ENCODE measurements at regions not wholly inside any gene's neighbourhood (a gene's known extent, or its start where the extent isn't known, plus 50 kb on each side); places are given as distances from the start of the nearest gene placed in this dataset.

DNA sequence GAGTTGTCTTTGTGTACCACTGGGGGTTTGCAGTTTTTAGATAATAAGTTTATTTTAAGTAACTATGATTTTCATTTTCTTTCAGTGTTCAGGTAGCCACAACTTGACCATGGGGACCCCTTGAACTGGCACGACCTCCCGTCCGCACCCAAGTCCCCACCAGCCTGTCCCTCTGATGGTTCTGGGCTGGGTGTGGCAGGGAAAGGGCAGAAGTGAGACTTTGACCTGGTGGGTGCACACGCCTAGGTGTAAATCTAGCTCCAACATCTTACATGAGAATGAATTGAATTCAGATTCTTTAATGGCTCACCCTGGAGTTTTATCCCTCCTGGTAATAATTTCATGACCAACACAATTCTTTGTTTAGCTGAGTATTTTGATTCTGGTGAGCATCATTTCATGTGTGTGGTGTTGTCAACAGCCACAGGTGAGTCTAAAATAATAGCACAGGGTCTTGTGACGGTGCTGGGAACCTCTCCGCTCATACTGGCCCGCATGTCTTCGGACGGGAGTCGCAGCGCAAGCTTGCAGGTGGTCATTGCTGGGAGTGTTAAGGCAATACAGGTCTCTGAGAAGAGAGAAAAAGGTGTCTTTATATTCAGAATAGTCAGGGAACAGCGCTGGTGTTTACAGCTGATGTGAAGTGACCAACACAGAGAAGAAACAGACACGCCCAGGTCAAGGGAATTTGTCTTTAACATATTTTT, 50.8 kb upstream of the POFUT2 start:
- no peak for DNase-seq (ENCODE audit: extremely low read depth in 1 of 11, low read depth in 9 of 11, low spot score in 4 of 11)

DNA sequence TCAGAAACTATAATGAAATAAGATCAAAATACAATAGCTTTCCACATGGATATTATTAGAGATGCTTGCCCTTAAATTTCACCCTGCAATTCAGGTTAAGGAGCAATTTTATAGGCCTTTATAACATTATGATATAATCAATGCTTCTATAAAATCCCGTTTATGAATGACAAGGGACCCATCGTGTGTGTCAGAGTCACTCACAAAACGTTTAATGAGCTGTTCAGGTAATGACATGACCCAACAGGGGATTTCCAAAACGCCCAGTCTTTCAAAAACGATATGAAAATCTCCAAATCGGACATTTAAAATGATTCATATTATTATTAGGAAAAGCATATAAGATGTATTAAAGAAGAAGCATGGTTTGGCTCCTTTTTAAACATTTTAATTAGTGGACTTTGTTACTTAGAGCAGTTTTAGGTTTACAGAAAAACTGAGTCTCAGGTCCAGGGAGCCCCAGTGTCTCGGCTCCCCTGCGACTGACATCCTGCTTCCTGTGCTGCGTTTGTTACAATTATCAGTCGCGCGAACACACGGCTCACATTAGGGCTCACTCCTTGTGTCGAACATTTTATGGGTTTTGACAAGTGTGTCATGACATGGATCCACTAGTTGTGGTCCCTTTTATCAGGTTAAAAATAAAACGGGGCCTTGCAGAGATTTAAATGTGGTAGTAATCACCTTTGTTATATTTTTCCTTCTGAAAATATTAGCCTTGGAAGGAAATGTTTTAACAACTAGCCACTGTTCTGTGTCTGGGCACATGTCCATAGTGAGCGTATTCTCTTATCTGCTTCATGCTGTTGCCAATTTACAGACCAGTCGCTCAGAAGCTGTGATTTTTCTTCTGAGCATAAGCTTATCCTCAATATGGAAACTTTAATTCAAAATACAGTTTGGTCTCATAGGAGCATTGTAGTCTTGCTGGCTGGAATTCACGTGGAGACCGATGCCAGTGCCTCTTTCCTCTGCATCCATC, 52.0 kb upstream of the POFUT2 start:
- no peak for DNase-seq (ENCODE audit: extremely low read depth in 1 of 11, low read depth in 9 of 11, low spot score in 4 of 11)

DNA sequence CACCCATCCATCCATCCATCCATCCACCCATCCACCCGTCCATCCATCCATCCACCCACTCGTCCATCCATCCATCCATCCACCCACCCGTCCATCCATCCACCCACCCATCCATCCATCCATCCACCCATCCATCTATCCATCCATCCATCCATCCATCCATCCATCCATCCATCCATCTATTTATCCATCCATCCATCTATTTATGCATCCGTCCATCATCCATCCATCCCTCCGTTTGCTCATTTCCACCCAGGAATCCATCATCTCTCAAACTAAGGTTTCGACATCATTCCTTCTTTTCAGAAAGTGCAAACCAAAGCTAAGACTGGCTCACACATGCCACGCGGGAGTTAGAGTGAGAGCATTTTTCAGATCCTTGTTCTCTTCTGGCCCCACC, 52.8 kb upstream of the POFUT2 start:
- no peak for DNase-seq (ENCODE audit: extremely low read depth in 1 of 11, low read depth in 9 of 11, low spot score in 4 of 11)

DNA sequence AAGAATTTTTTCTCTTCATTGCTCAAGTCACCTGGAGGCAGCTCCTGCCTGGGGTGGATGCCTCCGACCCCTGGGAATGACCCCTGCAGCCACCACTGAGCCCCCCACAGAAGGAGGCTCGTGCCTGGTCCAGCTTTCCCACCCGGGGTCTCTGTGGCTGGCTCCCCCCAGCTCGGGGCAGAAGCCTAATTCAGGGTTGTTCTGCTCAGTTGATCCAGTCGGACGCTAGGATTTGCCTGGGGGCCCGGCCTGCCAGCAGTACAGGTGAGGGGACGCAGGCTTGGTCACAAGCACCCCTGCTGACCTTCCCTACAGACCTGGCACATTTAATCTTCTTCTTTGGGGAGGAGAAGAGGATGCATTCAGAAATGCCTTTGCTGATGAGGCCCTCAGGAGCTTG, 53.6 kb upstream of the POFUT2 start:
- no peak for DNase-seq (ENCODE audit: extremely low read depth in 1 of 11, low read depth in 9 of 11, low spot score in 4 of 11)

DNA sequence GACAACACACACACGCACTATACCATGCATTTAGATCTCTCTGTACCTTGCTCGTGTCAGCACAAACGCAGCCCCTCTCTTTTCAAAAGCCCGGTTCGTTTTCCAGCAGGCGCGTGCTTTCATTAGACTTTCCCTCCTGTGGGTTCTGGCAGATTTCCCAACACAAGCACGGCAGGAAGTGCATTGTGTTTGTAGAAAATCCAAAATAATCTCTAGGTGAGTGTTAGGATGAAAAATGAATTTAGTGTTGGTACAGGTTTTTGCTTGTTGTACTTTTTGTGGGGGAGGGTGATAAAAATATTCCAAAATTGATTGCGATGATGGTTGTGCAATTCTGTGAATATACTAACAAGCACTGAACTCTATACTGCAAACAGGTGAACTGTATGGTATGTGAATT, 54.1 kb upstream of the POFUT2 start:
- no peak for DNase-seq (ENCODE audit: extremely low read depth in 1 of 11, low read depth in 9 of 11, low spot score in 4 of 11)

DNA sequence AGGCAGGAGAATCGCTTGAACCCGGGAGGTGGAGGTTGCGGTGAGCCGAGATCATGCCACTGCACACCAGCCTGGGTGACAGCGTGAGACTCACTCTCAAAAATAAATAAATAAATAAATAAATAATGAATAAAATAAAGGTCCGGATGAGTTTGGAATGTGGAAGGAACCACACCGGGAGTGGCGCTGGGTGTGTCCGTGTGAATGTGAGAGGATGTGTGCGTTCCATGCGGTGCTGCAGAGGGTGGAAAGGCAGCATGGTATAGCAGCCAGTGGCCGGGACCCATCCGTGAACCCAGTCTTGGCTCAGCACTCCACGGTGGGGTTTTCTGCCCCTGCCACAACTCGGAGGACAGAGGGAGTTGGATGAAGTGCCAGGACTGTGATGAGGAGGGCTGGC, 56.2 kb upstream of the POFUT2 start:
- no peak for DNase-seq (ENCODE audit: extremely low read depth in 1 of 11, low read depth in 9 of 11, low spot score in 4 of 11)

DNA sequence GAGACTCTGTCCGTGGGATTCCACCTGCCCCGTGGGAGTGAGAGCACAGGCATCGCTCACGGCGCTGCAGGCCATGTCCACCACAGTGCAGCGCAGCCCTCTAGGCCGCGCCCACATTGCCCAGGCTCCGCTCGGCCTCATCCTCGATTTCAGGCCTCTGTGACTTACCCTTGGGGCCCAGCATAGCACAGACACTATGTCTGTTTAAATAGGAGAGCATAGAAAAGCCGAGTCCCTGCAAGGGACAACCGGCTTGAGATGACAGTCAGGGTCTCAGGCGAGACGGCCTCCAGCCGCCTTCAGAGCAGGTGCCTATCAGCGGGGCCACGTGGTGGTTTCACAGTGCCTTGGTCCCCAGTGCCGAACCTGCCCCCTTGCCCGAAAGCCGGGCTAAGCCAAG, 56.9 kb upstream of the POFUT2 start:
- no peak for DNase-seq (ENCODE audit: extremely low read depth in 1 of 11, low read depth in 9 of 11, low spot score in 4 of 11)

DNA sequence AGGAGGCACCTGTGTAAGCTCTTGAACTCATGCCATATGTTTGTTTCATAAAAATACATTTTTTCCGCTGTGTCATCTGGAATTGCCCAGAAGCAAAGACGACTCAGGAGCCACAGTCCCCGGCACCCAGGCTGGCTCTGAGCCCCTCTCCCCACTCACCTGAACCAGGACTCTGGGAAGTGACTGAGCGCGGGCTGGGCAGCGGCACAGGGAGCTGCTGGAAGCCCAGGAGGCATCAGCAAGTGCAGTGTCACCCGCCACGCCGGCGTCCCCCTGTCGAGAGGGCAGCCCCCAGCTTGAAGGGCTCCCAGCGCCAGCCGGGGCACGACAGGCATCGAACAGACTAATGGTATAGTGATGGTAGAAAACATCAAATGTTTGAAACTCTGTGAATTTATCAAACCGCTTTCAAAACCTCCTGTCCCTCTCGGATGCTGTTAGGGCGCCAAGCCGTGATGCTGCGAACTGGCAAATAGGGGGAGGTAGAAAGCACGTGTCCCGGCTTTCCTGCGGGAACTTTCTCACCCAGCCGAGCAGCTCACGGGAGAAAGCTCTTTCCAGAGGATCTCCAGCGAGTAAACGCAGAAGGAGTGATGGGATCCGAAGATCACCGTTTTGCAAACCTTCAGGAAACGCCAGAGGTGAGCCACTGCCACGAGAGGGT, 57.8 kb upstream of the COL18A1 start:
- no peak for DNase-seq (ENCODE audit: extremely low read depth in 1 of 11, low read depth in 9 of 11, low spot score in 4 of 11)

DNA sequence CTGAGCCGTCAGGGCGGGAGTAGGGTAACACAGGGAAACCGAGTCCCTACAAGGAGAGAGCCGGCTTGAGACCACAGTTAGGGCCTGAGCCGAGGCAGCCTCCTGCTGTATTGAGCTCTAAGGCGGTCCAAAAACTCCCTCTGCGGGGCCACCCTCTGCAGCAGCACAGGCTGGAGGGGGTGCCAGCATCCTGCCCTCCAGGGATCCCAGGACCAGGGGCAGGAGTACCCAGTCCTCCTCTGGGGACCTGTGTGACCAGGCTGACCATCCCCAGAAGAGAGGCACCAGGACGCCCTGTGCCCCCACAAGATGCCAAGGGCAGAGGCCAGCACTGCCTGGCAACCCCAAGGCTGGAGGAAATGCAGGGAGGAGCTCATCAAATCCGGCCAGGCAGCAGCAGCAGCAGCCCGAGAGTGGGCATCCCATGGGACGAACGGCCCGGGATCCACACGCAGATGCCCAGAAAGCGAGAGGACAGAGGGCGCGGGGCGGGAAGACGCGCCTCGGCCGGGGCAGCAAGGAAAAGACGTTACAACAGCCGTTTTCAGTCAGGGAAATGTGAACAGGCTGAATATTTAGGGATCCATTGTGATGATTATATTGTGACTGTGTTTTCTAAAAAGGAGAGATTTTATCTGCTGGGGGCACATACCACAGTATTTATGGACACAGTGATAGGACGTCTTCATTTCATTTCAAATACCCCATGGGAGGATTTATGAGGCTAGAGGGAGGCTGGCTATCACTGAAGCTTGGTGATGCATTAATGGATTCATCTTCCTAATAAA, 57.1 kb upstream of the COL18A1 start:
- DNase-seq (ENCODE audit: extremely low read depth in 1 of 11, low read depth in 9 of 11, low spot score in 4 of 11) = peak in 1 of 11 donors; percentile 53

DNA sequence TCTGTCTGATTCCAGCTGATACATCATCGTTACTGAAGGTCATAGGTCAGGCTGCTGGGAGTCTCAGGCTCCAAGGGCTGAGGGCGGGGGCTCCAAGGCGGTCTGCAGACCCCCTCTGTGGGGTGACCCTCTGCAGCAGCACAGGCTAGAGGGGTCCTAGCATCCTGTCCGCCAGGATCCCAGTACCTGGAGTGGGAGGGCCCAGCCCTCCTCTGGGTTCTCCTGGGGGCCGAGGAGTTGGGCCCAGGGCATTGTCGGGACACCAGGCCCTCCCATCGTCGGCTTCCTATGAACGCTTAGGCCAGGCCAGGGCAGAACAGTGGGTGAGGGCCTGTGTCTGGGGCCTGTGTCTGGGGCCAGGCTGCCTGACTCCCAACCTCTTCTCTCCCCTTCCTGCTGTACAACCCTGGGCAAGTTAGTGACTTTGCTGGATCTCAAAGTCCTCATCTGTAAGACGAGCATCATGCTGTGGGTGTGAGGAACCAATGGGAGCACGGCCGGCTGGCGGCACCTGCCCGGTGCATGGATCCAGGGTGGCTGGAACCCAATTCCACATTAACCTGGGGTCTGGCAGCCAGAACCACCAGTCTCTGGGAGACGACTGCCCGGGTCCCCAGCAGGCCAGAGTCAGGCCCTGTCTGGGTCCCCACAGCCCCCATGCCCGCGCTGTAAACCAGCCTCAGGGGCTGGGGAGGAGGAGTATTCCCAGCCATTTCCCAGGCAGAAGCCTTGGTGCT, 56.2 kb upstream of the COL18A1 start:
- DNase-seq (ENCODE audit: extremely low read depth in 1 of 11, low read depth in 9 of 11, low spot score in 4 of 11) = no peak

DNA sequence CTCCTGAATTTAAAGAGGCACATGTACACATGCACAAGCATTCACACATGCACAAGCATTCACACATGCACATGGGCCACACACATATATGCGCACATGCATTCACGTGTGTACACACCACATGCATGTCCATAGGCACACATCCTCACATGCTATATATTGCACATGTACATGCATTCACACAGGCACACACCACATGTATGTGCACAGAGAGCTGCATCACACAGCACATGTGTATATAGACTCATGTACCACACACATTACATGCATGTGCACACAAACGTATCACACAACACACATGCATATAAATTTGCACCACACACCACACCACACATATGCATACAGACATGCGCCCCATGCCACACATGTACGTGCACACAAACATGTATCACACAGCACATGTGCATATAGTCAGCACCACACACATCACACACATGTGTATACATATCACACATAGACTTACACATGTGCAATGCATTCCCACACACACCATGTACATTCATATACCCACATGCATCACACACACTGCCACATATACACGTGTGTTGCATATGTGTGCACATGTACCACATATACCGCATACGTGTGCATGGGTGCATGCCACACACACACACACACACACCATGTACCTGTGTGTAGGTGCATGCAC, 54.6 kb upstream of the COL18A1 start:
- DNase-seq (ENCODE audit: extremely low read depth in 1 of 11, low read depth in 9 of 11, low spot score in 4 of 11) = no peak

DNA sequence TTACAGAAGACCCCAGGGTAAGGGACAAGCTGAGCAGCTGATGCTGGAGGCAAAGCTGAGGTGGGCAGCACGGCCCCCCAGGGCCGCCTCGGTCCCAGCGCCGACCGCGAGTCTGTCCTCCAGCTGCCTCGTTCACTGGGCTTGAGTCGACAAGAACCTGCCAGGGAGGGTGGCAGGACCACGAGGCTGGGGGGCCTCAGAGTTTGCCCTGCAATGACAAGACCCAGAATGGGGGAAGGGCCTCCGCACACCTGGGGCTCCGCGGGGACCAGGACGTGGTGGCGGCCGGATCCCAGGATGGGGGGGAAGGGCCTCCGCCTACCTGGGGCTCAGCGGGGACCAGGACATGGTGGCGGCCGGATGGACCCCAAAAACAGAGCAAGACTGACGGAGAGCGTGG, 53.9 kb upstream of the COL18A1 start:
- DNase-seq (ENCODE audit: extremely low read depth in 1 of 11, low read depth in 9 of 11, low spot score in 4 of 11) = no peak

DNA sequence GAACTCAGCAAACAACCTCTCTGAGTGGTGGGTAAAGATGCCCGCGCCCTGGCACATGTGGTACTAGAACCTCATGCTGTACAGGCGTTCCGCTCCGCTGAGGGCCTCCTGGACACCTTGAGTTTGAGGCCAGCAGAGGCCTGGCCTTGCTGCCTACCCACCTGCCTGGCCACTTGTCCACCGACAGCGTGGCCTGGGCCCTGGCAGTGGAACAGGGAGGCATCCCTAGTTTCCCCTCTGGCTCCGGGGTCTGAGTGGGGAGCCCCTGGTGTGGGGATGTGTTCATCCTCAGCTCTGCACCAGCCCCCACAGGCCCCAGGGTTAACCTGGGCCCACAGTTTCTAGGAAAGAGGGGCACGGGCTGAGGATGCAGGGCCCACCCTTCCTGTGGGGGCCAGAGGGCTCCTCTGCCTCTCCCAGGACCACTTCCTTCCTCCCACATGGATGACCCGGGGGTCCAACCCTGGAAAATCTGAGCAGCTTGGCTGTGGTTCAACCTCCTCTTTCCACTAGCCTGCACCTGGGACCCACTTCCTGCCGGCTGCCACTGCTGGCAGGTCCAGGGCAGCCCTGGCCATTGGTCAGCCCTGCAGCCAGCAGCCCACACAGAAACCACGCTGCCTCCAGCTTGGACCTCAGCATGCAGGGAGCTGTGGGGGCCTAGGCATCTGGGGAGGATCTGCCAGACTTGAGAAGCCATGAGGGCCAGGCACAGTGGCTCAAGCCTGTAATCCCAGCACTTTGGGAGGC, 53.3 kb upstream of the COL18A1 start:
- DNase-seq (ENCODE audit: extremely low read depth in 1 of 11, low read depth in 9 of 11, low spot score in 4 of 11) = no peak

DNA sequence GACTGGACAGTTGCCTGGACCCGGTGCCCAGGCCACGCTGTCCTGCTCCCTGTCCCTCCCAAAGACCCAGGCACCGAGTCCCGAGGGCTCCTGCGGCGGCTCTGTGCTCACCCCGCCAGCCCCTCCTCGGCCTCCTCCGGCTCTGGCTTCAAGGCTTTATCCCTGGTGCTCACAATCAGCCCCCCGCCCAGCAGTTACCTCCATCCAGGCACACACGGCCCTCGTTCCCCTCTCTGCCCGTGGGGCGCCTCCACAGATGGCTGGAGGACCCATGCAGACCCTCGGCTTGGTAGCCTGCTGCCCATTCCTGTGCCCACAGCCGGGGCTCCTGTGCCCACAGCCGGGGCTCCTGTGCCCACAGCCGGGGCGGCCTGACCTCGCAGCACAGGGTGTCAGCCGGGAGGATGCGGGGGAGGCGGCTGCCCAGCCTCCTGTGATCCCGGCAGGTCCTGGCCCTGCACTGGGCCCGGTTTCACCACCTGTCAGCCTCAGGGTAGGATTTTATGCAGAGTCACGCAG, 52.3 kb upstream of the COL18A1 start:
- DNase-seq (ENCODE audit: extremely low read depth in 1 of 11, low read depth in 9 of 11, low spot score in 4 of 11) = no peak

DNA sequence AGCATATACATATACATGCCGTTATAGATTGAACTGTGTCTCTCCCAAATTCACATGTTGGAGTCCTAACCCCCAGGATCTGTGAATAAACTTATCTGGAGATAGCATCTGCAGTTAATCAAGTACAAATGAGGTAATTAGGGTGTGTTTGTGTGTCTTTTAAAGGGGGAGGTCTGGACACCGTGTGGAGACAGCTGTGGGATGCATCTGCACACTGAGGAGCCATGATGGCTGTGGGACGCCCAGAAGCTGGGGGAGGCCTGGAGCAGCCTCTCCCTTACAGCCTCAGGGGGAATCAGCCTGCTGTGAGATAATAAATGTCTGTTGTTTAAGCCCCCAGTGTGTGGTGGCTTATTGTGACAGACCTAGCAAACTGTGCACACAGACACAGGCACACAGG, 51.8 kb upstream of the COL18A1 start:
- DNase-seq (ENCODE audit: extremely low read depth in 1 of 11, low read depth in 9 of 11, low spot score in 4 of 11) = no peak

DNA sequence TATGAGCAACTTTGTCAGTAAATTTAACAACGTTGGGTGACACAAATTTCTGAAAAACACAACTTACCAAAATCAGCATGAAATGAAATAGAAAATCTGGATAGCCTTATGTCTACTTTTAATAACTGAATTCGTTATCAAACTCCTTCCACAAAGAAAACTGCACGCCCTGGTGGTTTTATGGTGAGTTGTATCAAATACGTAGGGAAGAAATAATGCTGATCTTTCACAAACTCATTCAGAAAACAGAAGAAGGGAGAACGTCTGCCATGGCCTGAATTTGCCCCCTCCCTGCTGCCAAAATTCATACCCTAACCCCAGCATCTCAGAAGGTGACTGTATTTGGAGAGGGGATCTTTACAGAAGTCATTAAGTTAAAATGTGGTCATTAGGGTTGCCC, 50.0 kb upstream of the COL18A1 start:
- no peak for DNase-seq (ENCODE audit: extremely low read depth in 1 of 11, low read depth in 9 of 11, low spot score in 4 of 11)
